GM18511 (cell line): ENCODE measurements at regions not wholly inside any gene's neighbourhood (a gene's known extent, or its start where the extent isn't known, plus 50 kb on each side); places are given as distances from the start of the nearest gene placed in this dataset.

Experiments used
- ATAC-seq: cut with Tn5 transposase; IDR thresholded peaks from one replicate; pipeline ENCODE4 v1.9.1; 2021; ENCODE audit warnings: mild to moderate bottlenecking, moderate library complexity; ENCODE audit not compliant: unreplicated experiment

- ATAC-seq: no peak
These were observed 261.6 kb upstream of the CADM1 start for GRCh38 chr11:115765803-115766239.

DNA sequence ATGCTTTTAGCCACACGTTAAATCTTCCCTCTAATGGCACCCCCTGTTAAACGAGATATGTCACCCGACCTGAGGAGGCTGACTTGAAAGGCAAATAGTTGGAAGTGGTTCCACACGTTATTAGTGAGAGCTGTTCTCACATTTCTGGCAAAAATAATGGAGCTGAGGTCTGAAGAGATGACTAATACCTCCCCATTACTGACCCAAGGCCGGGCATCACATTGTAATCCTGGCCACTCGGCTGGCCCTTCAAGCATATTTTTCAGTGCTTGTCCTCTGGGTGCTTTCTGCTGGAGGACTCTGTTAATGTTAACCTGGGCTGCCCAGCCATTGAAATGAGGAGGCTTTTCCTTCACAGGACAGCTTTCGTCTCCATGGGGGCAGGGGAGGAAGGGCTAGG lies 260.0 kb upstream of the CADM1 start:
- no peak for ATAC-seq

- ATAC-seq: no peak
These were observed 257.6 kb upstream of the CADM1 start for GRCh38 chr11:115761817-115762216.

GRCh38 chr11:115761348-115761747 lies 257.1 kb upstream of the CADM1 start:
- ATAC-seq: no peak

GRCh38 chr11:115760461-115761320 lies 256.5 kb upstream of the CADM1 start:
- ATAC-seq: no peak

DNA sequence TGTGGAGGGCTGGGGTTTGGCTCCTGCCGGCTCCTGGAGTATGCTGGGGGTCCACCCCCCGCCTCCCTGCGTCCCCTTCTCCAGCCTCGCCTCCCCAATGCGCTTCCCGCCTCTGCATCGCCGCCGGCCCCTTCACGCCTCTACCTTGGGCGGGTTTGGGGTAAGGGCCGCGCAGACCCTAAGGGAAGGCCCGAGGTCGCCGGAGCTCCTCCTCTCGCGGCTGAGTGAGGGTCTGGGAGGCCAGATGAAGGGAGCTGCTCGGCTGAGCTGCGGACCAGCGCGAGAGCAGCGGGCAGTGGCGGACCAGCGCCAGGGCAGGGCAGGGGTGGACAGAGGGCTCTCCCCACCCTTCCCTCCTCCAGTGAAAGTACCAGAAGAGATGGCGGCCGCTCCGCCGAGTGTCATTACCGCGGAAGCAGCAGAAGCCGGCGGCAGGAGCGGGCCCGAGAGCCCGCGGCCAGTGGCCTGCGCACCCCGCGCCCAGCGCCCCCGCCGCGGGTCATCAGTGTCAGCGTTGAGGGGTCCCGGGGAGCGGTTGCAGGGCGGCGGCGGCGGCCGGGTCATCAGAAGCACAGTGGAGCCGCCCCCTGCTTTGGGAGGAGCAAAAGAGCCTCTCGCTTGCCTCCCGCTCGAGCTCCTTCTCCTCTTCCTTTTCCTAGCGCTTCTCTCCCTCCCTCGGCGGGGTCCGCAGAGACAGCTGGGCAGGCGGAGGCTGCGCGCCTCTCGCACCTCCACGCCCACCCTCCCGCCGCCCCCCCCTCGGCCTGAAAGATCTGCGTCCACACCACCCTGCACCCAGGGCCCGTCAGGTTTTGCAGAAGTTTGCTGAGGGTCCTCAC lies 255.6 kb upstream of the CADM1 start:
- ATAC-seq: no peak

DNA sequence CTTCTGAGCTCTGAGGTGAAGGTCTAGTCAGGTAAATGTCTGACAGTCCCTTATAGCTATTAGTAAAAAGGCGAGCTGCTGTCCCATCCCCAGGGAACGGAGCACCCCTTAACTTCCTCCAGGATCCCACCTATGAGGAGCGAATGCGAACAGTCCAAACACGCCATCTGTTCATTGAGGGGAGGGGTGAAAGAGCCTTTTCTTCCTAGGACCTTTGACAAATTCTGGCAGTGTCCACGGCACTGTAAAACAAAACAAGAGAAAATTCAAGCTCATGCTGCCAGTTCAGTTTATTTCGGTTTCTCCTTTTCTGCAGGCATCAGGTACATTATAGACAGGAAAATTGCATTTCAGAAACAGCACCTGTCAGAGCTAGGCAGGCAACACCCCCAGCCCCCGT lies 253.8 kb upstream of the CADM1 start:
- no peak for ATAC-seq

- ATAC-seq: no peak
These were observed 247.2 kb upstream of the CADM1 start for GRCh38 chr11:115751243-115752015.

DNA sequence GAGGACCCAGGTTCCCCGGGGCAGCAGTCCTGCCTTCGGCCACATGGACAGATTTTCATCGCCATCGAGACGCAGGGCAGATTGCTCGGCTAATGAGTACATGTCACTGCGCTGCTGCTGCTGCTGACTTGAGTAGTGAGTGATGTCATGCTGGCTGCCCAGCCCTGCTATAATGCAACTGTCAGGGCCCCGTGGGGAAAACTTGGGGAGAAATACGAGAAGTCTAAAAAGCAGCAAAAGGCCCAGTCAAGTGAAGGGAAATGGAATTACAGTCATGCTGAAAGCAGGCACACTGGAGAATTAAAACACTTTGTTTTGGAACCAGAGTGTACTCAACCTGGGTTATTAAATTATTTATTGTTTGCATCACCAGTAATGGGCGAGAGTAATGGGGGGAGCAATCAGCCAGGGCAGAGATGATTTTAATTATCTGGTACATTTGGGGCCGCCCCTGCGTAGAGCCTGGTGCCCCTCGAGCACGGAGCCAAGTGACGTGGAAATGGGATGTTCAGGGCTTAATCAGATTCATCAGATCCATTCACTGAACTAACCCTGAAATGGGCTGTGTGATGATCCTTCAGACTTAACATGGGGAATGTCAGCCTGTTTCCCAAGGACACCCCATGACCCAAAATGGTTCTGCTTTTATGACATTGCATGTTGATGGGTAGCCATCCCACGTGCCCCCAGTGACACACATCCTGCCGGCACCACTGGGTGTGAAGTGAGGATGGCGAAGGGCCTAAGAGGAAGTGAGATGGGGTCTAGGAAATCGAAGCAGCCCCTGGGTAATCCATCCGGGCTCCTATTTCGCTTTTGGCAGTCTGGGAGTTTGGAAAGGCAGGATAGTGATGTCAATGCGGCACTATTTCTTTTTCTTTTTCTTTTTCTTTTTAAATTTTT lies 241.6 kb upstream of the CADM1 start:
- ATAC-seq: no peak

DNA sequence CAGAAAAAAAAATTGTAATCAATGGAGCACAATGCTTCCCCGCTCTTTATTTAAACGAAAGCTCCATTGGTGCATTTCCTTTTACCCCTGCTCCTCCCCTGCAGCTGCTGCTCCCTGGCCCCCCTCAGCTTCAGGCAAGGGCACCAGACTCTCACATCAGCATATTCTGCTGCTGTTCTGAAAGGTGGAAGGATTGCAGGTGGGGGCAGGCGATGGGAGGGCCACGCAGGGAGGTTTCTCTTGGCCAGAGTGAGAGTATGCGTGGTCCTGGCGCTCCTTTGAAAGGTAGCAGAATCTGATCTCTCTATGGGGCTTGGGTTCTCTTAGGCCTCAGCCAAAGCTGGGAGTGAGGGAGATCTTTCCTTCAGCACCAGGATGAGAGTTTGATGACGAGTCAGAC lies 240.9 kb upstream of the CADM1 start:
- ATAC-seq: no peak

DNA sequence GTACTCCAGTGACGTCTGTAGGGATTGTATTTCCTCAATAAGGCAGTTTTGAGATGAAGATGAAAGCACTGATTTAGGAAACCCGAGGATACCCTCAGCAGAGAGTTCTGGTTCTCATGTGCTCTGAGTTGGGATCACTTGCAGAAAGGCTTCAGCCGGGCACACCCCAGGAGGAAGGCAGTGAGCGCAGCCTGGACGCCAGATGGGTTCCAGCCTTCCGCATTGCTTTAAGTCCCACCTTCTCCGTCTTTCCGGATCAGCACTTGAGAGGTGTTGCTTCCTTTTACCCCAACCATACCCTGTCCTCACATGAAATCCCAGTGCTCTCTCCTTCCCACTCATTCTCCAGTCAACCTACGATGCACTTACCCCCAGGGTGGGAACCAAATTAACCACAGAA lies 239.5 kb upstream of the CADM1 start:
- no peak for ATAC-seq

GRCh38 chr11:115741376-115742107 lies 237.3 kb upstream of the CADM1 start:
- no peak for ATAC-seq

DNA sequence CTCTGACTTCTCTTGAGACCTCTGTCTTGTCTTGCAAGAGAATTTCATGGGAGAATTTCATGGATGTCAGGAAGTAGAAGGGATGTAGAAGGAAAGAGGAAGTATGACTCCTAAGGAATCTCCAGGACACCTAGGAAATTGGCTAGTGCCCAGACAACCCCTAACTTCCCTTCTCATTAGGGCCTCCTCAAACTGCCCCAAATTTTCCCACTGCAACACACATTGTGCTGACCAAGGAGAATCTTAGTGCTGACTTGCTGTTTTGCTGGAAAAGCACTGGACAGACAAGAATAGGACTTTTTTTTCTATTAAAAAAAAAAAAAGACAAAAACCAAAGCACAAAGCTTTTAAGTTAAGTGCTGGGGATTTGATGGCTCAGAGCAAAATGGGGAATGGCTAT lies 236.1 kb upstream of the CADM1 start:
- ATAC-seq: no peak

DNA sequence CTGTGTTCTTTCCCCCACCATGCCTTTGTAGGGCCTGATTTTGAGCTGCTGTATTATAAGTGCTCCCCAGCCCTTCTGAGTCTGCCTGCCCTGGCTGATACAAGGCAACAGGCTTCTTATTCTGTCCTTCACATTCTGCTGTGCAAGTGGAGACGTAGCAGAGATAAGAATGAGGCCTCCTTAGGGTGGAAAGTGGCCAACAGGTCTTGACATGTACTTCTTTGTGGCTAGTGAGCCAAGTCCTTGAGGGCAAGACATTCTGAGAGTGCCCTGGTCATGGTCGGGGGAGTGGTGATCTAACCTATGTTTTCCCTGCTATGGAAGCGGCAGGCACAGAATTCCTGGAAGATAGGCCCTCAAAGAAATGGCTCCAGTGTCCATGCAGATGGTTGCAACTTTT lies 235.7 kb upstream of the CADM1 start:
- no peak for ATAC-seq

- no peak for ATAC-seq
These were observed 234.9 kb upstream of the CADM1 start for GRCh38 chr11:115739146-115739545.

- ATAC-seq: no peak
These were observed 233.7 kb upstream of the CADM1 start for GRCh38 chr11:115737875-115738274.

DNA sequence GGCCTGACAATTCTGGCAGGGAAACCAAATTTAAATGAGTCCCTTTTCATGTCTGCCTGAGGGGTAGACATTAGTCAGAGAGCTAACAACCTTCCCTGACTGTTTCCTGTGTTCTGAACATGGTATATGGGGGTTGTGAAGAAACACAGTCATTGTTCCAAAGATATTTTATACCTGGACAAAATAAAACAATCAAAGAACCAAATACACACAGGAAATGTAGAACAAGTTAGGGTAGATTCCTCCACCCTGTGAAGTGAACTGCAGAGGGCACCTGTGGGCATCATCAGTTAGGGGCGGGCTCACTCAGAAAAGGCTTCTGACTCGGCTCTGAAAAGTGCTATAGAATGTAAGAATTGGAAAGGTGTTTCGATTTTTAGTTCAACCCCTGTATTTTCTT lies 231.9 kb upstream of the CADM1 start:
- no peak for ATAC-seq

GRCh38 chr11:115724666-115725065 lies 220.5 kb upstream of the CADM1 start:
- no peak for ATAC-seq

- no peak for ATAC-seq
These were observed 218.5 kb upstream of the CADM1 start for GRCh38 chr11:115722711-115723110.
